Suprapubic skin (tissue), 4 donors: ENCODE measurements at regions not wholly inside any gene's neighbourhood (a gene's known extent, or its start where the extent isn't known, plus 50 kb on each side); places are given as distances from the start of the nearest gene placed in this dataset.

ENCODE experiments used
- DNase-seq, 2 donors: peaks; one replicate each; pipeline ENCODE4 v3.0.0-alpha.2; 2019; ENCODE audit warnings: low spot score in 2 of 2
- H3K27ac ChIP-seq: fragments of 200-600 bp; sonication (generic); one replicate; pipeline ENCODE4 v1.5.1; 2019
- H3K27me3 ChIP-seq: fragments of 200-600 bp; sonication (generic); one replicate; pipeline ENCODE4 v1.5.1; 2019
- H3K36me3 ChIP-seq: fragments of 200-600 bp; sonication (generic); one replicate; pipeline ENCODE4 v1.5.1; 2019
- H3K4me1 ChIP-seq: fragments of 200-600 bp; sonication (generic); one replicate; pipeline ENCODE4 v1.5.1; 2019
- H3K4me3 ChIP-seq: fragments of 200-600 bp; sonication (generic); one replicate; pipeline ENCODE4 v1.5.1; 2019; ENCODE audit warnings: mild to moderate bottlenecking
- H3K9me3 ChIP-seq: fragments of 200-600 bp; sonication (generic); one replicate; pipeline ENCODE4 v1.5.1; 2019
- CTCF ChIP-seq, 2 donors: fragments of 200-600 bp in 1 of 2; fragments of 450-650 bp in 1 of 2; sonication (generic) in 1 of 2; IDR thresholded peaks; one replicate each; pipeline ENCODE4 v1.5.1; 2016 to 2019; ENCODE audit warnings: antibody characterized with exemption in 2 of 2, mild to moderate bottlenecking in 1 of 2, moderate library complexity in 1 of 2
- EP300 ChIP-seq: sonication (generic); formaldehyde crosslinking; IDR thresholded peaks from one replicate; pipeline ENCODE4 v1.6.1; 2017; ENCODE audit warnings: antibody characterized with exemption
- POLR2A ChIP-seq, 2 donors: fragments of 450-650 bp; IDR thresholded peaks; one replicate each; pipeline ENCODE4 v1.6.1; 2017; ENCODE audit warnings: antibody characterized with exemption in 2 of 2, mild to moderate bottlenecking in 2 of 2, moderate library complexity in 2 of 2
- POLR2AphosphoS5 ChIP-seq, 3 donors: sonication (generic); formaldehyde crosslinking; IDR thresholded peaks; one replicate each; pipeline ENCODE4 v1.6.1; 2017; ENCODE audit warnings: antibody characterized with exemption in 3 of 3
- WGBS: methylation state at CpG from one replicate; pipeline ENCODE4 v1.1.5; 2018; 5-methylcytosine and 5-hydroxymethylcytosine counted together

- Histone ChIP-seq H3K27ac (no peak overlapping the region), H3K9me3 (no peaks in the 10 kb centered on the region), H3K4me3 (no peak overlapping the region), H3K36me3 (no peaks in the 10 kb centered on the region), H3K4me1 (no peaks in the 10 kb centered on the region), H3K27me3 (no peaks in the 10 kb centered on the region)
- WGBS, result 66% methylated on average over 1 of the region's 1 CpG
- DNase-seq, result no peak
- TF ChIP-seq CTCF (IDR thresholded peaks at IDR 0.05) (no peak), EP300 (no peak), POLR2AphosphoS5 (IDR thresholded peaks at IDR 0.05) (no peak), POLR2A (IDR thresholded peaks at IDR 0.05) (no peak)
Measured at GRCh38 chr13:83377491-83377890, 504.8 kb downstream of the SLITRK1 start.

GRCh38 chr13:83372786-83373185 is 509.5 kb downstream of the SLITRK1 start:
- no peak for TF ChIP-seq POLR2A (IDR thresholded peaks at IDR 0.05)
- no peak for TF ChIP-seq POLR2AphosphoS5 (IDR thresholded peaks at IDR 0.05)
- no peak for TF ChIP-seq EP300
- no peak for TF ChIP-seq CTCF (IDR thresholded peaks at IDR 0.05)
- Histone ChIP-seq H3K36me3 (no peaks in the 10 kb centered on the region), H3K4me1 (no peaks in the 10 kb centered on the region), H3K27me3 (no peaks in the 10 kb centered on the region), H3K4me3 (no peak overlapping the region), H3K27ac (no peak overlapping the region), H3K9me3 (no peaks in the 10 kb centered on the region)
- WGBS, result 54% methylated on average over 2 of the region's 2 CpGs
- DNase-seq, result no peak

- Histone ChIP-seq H3K4me1 (no peaks in the 10 kb centered on the region), H3K9me3 (no peaks in the 10 kb centered on the region), H3K36me3 (no peaks in the 10 kb centered on the region), H3K27ac (no peak overlapping the region), H3K27me3 (no peaks in the 10 kb centered on the region), H3K4me3 (no peak overlapping the region)
- DNase-seq, result no peak
- TF ChIP-seq CTCF (IDR thresholded peaks at IDR 0.05) (no peak), EP300 (no peak), POLR2A (IDR thresholded peaks at IDR 0.05) (no peak), POLR2AphosphoS5 (IDR thresholded peaks at IDR 0.05) (no peak)
Measured at GRCh38 chr13:83365723-83366122, 516.6 kb downstream of the SLITRK1 start.

DNA sequence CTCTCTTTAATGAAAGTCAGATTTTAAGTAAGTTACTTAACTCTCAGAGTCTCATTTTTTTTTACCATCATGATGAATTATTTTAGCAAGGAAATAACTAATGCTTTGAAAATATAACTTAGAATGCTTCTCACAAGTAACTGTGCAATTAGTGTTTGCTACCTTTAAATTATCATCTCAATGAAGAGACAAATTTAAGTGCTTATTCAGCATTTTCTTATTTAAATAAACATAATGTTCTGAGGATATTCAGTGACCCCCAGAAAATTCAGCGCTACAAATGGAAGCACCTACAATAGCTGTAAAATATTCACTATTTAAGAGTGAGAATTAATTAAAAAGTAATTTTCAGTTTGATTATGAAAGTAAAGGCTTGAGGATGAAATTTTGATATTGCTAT is 527.2 kb downstream of the SLITRK1 start:
- Histone ChIP-seq H3K4me1 (no peaks in the 10 kb centered on the region), H3K9me3 (no peaks in the 10 kb centered on the region), H3K4me3 (no peak overlapping the region), H3K27ac (no peak overlapping the region), H3K27me3 (no peaks in the 10 kb centered on the region), H3K36me3 (no peaks in the 10 kb centered on the region)
- WGBS, result 95% methylated on average over 1 of the region's 1 CpG
- TF ChIP-seq CTCF (IDR thresholded peaks at IDR 0.05) (no peak), POLR2AphosphoS5 (IDR thresholded peaks at IDR 0.05) (no peak), POLR2A (IDR thresholded peaks at IDR 0.05) (no peak), EP300 (no peak)
- no peak for DNase-seq

DNA sequence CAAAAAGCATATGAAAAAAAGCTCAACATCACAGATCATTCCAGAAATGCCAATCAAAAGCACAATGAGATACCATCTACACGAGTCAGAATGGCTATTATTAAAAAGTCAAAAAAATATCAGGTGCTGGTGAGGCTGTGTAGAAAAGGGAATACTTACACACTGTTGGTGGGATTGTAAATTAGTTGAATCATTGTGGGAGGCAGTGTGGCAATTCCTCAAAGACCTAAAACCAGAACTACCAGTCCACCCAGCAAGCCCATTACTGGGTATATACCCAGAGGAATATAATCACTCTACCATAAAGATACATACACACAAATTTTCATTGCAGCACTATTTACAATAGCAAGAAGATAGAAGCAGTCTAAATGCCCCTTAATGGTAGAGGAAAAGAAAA is 529.9 kb downstream of the SLITRK1 start:
- Histone ChIP-seq H3K27me3 (no peaks in the 10 kb centered on the region), H3K4me1 (no peaks in the 10 kb centered on the region), H3K27ac (no peak overlapping the region), H3K4me3 (no peak overlapping the region), H3K9me3 (no peaks in the 10 kb centered on the region), H3K36me3 (no peaks in the 10 kb centered on the region)
- WGBS, result 32% methylated on average over 1 of the region's 1 CpG
- no peak for DNase-seq
- TF ChIP-seq EP300 (no peak), POLR2AphosphoS5 (IDR thresholded peaks at IDR 0.05) (no peak), POLR2A (IDR thresholded peaks at IDR 0.05) (no peak)

- 48% methylated on average over 2 of the region's 2 CpGs for WGBS
- Histone ChIP-seq H3K36me3 (no peaks in the 10 kb centered on the region), H3K27me3 (no peaks in the 10 kb centered on the region), H3K4me3 (no peak overlapping the region), H3K27ac (no peak overlapping the region), H3K9me3 (no peaks in the 10 kb centered on the region), H3K4me1 (no peaks in the 10 kb centered on the region)
- no peak for DNase-seq
- TF ChIP-seq POLR2A (IDR thresholded peaks at IDR 0.05) (no peak), CTCF (IDR thresholded peaks at IDR 0.05) (no peak), EP300 (no peak), POLR2AphosphoS5 (IDR thresholded peaks at IDR 0.05) (no peak)
Measured at GRCh38 chr13:83350569-83350968, 531.7 kb downstream of the SLITRK1 start.
